CD4-positive, alpha-beta T cell treated with Interleukin-17A for 4 hours (primary cell): ENCODE measurements at regions not wholly inside any gene's neighbourhood (a gene's known extent, or its start where the extent isn't known, plus 50 kb on each side); places are given as distances from the start of the nearest gene placed in this dataset.
"Not testable (repeated sequence)": the region's sequence is repeated elsewhere in the genome, so short reads cannot be mapped to it uniquely, and the experiment has no call there.

Source experiments
- DNase-seq: peaks from one replicate; pipeline ENCODE4 v3.0.0-alpha.2; 2020; ENCODE audit warnings: mixed read lengths

GRCh38 chr6:115873901-115874300 is 186.8 kb downstream of the FRK start:
- DNase-seq: no peak

GRCh38 chr6:115870464-115870863 is 190.2 kb downstream of the FRK start:
- no peak for DNase-seq

GRCh38 chr6:115865914-115866313 is 194.8 kb downstream of the FRK start:
- DNase-seq: no peak

- DNase-seq: no peak
Measured at GRCh38 chr6:115863211-115863610, 197.5 kb downstream of the FRK start.

GRCh38 chr6:115861658-115862057 is 199.0 kb downstream of the FRK start:
- not testable (repeated sequence) for DNase-seq

GRCh38 chr6:115859577-115859976 is 201.1 kb downstream of the FRK start:
- not testable (repeated sequence) for DNase-seq

- no peak for DNase-seq
Measured at GRCh38 chr6:115854866-115855665, 205.6 kb downstream of the FRK start.

- no peak for DNase-seq
Measured at GRCh38 chr6:115847671-115848070, 213.0 kb downstream of the FRK start.

GRCh38 chr6:115843945-115844344 is 216.7 kb downstream of the FRK start:
- no peak for DNase-seq

GRCh38 chr6:115842338-115842737 is 218.4 kb downstream of the FRK start:
- no peak for DNase-seq

- no peak for DNase-seq
Measured at GRCh38 chr6:115839583-115840181, 221.0 kb downstream of the FRK start.

- DNase-seq: no peak
Measured at GRCh38 chr6:115838763-115839401, 221.8 kb downstream of the FRK start.

GRCh38 chr6:115838216-115838615 is 222.5 kb downstream of the FRK start:
- DNase-seq: no peak

GRCh38 chr6:115836374-115836773 is 224.3 kb downstream of the FRK start:
- not testable (repeated sequence) for DNase-seq

GRCh38 chr6:115835314-115835713 is 225.4 kb downstream of the FRK start:
- no peak for DNase-seq

GRCh38 chr6:115834542-115834941 is 226.1 kb downstream of the FRK start:
- not testable (repeated sequence) for DNase-seq

- no peak for DNase-seq
Measured at GRCh38 chr6:115832786-115833185, 227.9 kb downstream of the FRK start.

- no peak for DNase-seq
Measured at GRCh38 chr6:115832186-115832585, 228.5 kb downstream of the FRK start.

- no peak for DNase-seq
Measured at GRCh38 chr6:115830895-115831294, 229.8 kb downstream of the FRK start.

GRCh38 chr6:115821798-115822197 is 238.9 kb downstream of the FRK start:
- DNase-seq: no peak

GRCh38 chr6:115819506-115819905 is 241.2 kb downstream of the FRK start:
- no peak for DNase-seq

- DNase-seq: no peak
Measured at GRCh38 chr6:115817161-115817560, 243.5 kb downstream of the FRK start.

GRCh38 chr6:115814907-115815306 is 245.8 kb downstream of the FRK start:
- no peak for DNase-seq

- no peak for DNase-seq
Measured at GRCh38 chr6:115811541-115811940, 249.2 kb downstream of the FRK start.
